ENCODE measurements at regions not wholly inside any gene's neighbourhood (a gene's known extent, or its start where the extent isn't known, plus 50 kb on each side); places are given as distances from the start of the nearest gene placed in this dataset.
"Not testable (repeated sequence)": the region's sequence is repeated elsewhere in the genome, so short reads cannot be mapped to it uniquely, and the experiment has no call there.

DNA sequence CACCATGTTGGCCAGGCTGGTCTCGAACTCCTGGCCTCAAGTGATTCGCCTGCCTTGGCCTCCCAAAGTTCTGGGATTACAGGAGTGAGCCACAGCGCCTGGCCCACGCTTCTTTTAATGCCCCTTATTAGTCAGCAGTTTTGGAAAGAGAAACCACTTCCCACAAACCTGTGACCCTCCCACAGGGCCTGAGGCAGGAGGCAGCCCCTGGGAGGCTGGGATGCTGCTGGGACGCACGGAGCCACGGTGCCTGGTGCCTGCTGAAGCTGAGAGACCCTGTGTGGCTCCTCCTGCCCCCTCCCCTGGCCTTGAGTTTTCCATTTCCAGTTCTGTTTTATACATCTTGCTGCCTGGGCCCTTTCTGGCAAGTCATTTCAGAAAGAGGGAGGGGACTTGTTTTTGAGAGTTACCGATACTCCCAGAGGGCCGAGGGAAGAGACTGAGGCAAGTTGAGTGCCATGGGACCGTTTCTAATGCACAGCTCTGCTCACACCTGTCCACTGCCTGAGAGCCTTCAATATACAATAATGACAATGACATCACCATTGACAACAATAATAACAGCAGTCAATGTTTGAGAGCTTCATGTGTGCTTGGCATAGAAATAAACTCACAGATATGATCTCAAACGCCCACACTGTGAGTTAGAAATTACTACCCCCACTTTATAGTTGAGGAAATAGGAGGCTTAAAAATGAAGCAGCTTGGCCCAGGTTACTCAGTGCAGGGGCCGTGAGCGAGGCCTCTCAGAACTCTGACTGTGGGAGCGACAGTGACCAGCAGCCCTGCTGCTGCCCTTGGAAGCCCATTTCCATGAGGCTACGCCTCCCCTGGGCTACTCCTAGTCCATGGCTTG, 78.1 kb upstream of the YWHAQ start:
- no peak for DNase-seq

DNA sequence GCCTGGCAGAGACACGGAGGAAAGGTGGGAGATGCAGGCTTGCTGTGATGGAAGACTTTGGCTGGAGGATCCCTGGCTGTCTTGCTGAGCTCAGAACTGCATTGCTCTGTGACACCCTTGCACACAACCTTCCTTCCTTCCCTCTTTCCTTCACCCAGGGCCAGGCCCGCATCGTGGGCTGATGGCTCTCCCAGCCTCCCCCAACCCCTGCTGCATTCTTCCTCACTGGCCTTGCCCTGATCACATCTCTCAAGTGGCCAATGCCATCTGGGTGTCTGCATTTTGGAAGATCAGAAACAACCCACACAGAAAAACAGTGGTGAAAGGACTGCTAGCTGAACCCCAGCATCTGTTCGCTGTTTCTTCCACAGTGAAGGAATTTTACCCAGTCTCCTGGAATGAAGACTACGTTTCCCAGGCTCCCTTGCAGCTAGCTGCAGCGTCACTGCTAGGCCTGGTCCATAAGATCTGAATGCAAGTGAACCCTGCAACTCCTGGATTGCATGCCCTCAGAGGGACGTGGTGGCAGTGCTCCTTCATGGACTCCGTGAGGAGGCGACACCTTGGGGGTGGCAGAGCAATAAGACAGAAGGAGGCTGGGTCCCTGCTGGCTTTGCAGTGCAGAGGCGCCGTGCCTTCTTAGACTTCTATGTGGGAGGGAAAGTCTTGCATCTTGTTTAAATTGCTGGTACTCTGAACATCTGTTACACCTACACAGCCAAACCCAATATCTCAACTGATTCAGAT, 78.9 kb upstream of the YWHAQ start:
- no peak for DNase-seq

DNA sequence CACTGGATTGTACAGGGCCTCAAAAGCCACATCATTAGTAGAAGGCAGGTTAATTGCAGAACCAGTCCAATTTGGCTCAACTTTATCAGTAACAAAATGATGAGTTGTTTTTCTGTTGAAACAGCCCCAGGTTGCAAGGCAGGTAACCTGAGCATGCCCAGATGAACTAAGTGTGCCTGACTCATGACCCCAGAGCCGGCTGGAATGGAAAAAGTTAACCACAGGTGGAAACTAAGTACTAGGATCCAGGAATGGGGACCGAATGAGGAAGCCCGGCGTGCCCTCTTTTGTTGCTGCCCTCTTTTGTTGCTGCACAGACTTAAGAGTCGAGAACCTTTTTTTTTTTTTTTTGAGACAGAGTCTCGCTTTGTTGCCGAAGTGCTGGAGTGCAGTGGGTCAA, 79.5 kb upstream of the YWHAQ start:
- no peak for DNase-seq

DNA sequence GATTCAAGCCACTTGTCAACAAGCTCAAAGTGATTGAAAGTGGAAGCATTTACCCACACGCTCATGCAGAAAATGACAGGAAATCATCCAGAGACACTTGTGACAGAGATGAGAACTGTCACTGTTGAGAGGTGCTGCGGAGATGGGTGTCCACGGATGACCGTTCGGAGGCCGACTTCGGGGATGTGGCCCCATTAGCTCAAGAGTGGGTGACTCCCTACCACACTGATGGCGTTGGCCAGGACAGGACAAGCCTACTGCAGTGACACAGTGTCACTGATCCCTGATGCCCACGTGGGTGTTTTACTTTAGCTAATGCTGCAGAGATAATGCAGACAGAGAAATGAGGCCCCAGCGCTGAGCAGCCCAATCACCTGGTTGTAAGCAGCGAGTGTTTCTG, 81.5 kb upstream of the YWHAQ start:
- no peak for DNase-seq

DNA sequence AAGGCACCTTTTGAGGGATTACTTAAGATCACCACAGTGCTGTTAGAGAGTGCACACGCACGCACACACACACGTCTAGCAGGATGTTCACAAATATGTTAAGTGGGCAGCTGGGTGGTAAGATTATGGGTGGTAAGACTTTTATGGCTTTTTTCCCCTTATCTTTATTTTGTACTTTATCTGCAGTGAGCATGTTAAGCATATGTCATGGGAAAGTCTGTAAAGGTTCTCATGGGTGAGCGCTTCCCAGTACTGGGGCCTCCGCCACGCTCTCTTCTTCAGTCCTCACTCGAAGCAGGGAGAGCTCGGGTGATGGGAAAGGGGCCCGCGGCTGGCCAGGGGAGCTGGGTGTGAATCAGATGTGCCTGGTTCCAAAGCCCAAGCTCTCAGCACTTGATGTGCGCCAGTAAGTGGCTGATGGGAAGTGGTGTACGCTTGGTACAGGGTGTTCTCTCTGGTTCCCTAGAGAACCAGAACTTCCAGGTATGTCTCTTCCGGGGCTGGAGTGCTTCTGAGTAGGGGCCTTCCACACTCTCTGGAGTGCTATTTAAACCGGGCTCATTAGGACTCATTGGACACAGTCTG, 83.9 kb upstream of the YWHAQ start:
- DNase-seq, result no peak

DNA sequence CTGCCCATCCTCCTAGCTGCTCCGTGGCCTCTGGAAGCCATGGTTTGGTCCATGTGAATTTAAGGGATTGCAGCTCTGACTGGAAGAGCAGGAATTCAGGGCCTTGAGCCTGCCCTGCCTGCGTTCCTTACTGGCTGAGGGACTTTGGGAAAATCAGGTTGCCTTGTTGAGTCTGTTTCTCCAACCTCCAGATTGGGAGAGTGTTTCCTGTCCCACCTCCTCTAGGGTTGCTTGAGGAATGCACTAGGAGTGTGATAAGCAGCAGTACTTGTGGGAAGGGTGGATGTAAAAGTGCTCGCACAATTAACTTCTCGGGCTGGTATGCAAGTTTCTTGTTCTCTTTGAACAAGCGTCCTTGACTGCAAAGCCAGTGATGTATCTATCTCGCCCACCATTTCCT, 84.4 kb upstream of the YWHAQ start:
- no peak for DNase-seq

DNA sequence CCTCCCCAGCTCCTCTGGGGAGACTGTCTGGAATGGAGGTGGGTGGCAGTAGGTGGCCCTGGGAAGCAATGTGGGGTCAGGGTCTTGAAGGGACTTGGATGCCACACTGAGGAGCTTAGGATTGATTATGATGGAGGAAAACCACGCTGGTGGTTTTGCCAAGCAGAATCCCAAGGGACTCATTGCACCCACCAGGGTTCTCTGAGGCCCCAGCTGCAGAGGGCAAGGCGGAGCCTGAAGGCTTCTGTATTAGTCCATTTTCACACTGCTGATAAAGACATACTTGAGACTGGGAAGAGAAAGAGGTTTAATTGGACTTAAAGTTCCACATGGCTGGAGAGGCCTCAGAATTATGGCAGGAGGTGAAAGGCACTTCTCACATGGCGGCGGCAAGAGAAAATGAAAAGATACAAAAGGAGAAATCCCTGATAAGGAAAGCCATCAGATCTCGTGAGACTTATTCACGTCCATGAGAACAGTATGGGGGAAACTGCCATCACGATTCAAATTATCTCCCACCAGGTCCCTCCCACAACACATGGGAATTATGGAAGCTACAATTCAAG, 87.2 kb upstream of the YWHAQ start:
- DNase-seq, result no peak

DNA sequence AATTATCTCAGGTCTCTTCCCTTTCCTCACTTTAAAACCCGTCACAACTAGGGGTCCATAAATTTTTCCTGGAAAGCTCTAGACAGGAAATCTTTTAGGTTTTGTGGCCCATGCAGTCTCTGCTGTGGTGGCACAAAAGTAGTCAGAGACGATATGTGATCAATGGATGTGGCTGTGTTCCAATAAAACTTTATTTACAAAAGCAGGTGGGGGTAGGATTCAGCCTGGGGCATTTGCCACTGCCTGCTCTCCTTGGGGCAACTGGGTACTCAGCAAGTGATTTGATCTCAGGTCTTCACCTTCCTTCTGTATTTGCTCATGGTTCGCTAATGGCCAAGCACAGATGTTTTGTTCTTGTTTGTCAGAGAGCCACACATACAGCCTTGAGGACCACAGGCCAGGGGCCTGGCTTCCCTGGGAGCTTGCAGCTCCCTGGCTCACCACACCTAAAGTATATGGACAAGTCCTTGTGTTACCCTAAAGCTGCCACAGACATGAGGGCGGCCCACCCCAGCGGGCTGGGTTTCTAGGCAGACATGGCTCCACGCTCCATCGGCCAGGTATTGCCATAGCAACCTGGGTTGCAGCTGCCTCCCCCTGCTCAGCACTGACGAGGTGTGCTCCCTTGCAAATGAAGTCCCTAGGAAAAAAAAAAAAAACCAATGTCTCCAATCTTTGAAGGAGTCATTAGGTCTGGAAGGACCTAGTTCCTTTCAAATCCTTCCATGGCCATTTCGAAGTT, 89.7 kb upstream of the YWHAQ start:
- DNase-seq, result no peak

DNA sequence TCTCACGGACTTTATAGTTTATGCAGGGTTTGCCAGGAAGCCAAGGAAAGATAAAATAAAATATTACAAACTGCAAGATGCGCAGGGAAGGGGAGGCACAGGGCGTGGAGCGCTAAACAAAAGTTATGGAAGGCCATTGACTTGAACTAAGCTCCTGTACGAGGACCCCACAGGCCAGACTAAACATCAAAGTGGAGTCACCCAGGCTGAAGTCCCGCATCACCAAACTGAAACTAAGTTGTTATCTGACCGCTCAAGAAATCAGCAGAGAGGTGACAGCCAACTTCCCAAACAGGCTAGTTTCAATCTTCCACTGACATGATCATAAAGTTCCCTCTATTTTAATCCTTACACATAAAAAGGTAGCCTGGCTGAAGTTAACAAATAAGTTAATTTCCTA, 90.5 kb upstream of the YWHAQ start:
- no peak for DNase-seq

DNA sequence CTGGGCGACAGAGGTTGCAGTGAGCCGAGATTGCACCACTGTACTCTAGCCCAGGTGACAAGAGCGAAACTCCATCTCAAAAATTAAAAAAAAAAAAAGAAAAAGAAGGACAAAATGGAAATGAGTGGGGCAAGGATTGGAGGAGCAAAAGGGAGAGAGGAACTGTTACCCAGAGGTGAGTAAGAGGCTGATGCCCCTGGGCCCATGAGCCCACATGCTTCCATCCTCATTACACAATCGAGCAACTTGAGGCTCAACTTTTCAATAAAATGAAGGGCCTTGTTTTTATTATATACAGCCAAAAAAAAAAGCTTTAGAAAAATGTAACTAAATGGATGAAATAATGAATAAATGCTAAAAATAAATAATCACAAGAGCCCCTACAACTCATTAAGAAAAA, 91.7 kb upstream of the YWHAQ start:
- DNase-seq, result no peak

DNA sequence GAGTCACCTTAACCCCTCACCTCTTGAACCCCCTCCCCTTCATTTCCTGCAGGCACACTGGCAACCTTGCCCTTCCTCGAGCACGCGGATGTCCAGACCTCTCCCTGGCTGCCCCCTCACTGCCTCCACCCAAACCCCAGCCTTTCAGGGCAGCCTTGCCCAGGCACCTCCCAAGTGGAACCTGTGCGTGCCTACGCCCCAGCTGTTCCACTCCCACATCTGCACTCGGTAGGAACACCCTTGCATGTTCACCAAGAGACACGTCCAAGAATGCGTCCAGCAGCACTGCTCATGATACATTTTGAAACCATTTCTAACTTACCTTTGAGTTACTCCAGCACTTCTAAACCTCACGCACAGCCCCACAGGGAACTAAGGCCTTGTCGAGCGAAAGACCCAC, 93.8 kb upstream of the YWHAQ start:
- no peak for DNase-seq

DNA sequence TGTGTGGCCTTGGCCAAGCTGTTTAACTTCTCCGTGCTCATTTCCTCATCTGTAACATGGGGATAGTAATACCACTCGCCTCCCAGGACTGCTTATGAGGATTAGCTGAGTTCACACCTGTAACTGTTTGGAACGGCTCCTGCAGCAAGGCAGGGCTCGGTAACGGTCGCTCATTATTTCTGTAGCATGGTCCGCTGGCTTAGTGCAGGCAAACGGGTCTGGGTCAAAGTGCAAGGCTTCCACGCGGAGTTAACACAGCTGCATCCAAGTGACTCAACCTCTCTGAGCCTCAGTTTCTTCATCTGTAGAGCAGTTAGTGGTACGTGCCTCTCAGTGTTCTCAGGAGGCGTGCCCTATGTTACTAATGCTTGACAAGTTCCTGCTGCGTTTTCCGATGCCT, 94.3 kb upstream of the YWHAQ start:
- DNase-seq, result no peak

DNA sequence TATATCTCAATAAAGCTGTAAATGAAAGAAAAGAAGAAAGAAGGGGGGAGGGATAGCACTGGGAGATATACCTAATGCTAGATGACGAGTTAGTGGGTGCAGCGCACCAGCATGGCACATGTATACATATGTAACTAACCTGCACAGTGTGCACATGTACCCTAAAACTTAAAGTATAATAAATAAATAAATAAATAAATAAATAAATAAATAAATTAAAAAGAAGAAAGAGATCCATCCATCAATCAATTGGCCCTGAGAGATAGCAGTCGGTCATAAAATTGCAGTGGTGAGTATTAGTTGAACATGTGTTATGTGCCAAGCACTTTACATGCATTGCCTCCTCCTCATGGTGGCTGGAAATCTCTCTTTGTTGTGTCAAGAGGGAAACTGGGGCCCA, 95.2 kb upstream of the YWHAQ start:
- DNase-seq, result not testable (repeated sequence)

DNA sequence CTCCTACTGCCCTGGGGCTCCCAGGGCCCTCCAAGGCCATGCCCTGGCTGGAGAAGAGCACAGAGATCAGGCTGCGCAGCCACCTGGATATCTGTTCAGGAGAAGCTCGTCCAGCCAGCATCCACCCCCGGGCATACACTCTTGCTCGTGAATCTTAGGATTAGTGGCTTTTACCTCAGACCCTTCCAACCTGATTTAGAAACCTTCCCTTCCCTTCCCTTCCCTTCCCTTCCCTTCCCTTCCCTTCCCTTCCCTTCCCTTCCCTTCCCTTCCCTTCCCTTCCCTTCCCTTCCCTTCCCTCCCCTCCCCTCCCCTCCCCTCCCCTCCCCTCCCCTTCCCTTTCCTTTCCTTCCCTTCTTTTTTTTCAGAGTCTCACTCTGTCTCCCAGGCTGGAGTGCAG, 99.7 kb upstream of the YWHAQ start:
- not testable (repeated sequence) for DNase-seq

DNA sequence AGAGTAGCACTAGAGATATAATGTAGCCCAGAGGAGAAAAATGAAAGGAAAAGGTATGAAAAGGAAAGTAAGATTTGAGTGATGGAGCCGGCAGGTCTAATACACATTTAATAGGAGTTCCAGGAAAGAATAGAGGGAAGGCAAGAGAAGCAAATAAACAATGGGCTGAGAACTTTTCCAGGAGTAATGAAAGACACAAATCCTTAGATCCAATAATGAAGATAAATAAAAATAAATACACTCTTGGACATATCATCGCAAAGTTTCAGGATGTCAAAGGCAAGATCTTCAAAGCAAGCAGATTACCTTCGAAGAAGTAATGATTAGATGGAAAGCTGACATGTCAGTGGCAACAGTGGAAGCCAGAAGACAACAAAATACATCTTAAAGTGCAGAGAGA, 102.0 kb upstream of the YWHAQ start:
- no peak for DNase-seq

DNA sequence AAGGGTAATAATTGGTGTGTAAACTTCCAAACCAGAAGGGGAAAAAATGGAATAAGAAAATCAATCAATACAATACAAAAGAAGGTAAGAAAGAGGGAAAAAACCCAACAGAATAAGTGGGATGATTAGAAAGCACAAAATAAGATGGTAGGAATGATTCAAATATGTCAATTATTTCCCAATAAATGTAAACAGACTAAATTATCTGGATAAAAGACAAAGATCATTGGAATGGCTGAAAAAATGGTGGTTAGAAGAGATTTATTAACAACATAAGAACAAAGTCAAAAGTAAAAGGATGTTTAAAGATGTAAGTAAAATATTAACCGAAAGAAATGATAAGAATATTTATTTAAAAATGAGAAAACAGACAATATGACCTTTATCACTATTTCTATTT, 103.5 kb upstream of the YWHAQ start:
- no peak for DNase-seq

DNA sequence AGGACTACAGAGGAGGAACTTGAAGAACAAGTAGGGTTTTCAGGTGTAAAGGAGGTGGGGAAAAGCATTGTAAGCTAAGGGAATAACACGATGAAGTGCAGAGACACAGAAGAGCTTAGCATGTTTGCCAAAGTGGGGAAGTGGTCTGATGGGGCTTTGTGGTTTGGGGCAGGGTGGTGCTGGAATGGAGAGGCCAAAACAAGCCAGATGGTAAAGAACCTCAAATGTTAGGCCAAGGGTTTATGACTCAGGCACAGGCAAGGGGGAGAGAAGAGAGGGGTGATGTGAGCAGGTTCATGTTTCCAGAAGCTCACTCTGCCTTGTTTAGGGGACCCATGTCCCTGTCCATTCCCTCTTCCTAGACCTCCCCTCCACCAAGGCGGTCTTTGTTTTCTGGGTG, 104.5 kb upstream of the YWHAQ start:
- no peak for DNase-seq

DNA sequence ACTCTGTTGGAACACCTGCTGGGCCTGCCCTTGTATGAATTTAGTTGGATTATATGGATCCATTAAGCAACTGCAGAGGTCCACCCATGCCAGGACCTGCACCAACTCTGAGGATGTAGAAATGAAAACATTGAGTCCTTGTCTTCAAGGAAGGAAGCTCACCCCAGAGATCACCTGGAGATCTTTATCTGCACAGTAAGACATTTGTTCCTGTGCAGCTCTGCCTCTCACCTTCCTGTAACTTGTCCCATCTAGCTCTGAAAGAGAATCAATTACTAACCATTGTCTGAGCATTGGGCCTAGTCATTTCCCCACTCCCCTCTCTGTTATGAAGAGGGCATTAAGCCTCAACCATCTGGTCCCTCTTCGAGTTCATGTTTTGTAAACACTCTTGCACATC, 105.2 kb upstream of the YWHAQ start:
- DNase-seq, result no peak

DNA sequence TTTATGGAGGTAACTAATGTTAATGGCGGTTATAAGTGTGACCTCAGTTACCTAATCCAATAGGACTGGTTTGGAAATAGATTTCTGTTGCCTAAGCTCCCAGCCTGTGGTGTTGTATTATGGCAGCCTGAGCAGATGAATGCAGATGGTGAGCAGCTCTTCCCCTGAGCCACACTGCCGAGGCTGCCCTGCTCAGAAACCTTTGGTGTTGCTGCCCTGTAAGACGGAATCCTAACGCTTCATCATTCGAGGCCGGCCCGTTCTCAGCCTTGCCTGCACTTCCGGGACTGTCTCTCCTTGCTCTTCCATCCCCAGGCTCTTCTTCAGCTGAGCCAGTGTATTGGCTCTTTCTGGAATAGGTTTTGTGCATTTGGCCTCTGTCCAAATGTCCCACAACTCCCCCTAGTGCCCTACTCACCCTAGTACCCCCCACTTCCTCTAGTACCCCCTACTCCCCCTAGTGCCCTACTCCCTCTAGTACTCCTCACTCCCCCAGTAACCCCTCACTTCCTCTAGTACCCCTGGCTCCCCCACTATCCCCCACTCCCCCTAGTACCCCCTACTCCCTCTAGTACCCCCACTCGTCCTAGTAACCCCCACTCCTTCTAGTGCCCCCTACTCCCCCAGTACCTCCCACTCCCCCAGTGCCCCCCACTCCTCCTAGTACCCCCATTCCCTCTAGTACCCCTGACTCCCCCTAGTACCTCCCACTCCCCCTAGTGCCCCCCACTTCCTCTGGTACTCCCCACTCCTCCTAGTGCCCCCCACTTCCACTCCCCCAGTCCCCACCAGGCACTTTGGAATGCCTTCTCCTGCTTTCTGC, 106.0 kb upstream of the TAF1B start:
- peak; percentile 27 for DNase-seq

DNA sequence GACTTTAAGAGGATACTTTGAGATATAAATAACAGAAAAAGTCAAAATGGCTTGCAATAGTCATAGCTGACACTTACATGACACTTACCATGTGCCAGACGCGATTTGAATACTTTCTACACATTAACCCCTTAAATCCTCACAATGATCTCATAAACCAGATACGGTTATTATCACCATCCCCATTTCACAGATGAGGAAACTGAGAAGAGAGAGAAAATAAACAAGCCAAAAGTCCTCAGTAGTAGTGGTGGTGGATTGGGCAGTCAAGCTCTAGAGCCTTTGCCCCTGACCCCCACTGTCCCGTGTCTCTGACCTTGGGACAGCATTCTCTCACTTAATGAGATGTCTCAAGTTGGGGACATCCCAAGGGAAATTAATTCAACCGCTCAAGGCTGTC, 105.2 kb upstream of the TAF1B start:
- no peak for DNase-seq

DNA sequence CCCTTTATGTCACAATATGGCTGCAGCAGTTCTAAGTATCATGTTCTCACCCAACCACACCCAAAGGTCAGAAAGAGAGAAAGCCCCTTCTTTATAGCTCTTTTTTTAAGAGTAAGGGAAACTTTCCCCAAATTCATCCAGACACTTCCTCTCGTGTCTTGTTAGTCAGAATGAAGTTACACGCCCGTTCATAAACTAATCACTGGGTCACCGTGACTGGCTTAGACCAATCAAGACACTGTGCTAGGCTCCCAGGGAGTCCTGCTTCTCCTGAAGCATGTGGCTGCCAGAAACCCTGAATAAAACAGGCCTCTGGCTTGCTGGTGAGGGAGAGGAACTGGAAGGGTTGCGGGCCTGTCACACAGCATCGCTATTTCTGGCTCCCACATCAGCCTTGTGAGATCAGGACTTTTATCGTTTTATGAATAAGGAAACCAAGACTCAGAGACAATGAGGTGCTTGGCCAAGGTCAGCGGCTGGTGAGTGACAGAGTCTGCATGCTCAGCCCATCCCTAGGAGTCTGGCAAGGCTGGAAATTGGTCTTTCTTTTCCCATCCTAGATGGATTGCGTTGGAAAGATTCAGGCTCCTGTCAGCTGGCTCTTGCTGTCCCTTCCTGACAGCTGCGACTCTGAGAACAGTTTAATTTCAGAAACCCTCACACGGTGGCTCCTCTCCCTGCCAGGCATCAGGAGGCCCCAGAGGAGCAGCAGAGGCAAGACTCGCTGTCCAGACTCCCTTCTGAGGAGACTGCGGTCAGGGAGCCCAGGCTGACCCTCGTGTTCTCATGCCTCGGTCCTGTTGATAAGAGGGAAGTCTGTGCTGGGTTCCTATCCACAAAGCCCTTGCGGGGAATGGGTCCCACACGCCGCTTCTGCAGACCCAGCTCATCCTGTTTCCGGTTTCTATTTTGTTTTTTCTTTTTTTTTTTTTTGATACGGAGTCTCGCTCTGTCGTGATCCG, 104.5 kb upstream of the TAF1B start:
- DNase-seq, result peak; percentile 30

Measured in fibroblast of skin of right quadriceps (primary cell).